GM21528 (cell line): ENCODE measurements at regions not wholly inside any gene's neighbourhood (a gene's known extent, or its start where the extent isn't known, plus 50 kb on each side); places are given as distances from the start of the nearest gene placed in this dataset.
"Not testable (repeated sequence)": the region's sequence is repeated elsewhere in the genome, so short reads cannot be mapped to it uniquely, and the experiment has no call there.

Source experiments
- ATAC-seq: cut with Tn5 transposase; IDR thresholded peaks from one replicate; pipeline ENCODE4 v1.9.1; 2021; ENCODE audit warnings: mild to moderate bottlenecking, moderate library complexity; ENCODE audit not compliant: unreplicated experiment, low FRiP score

- ATAC-seq, result no peak
Measured at GRCh38 chr5:136506131-136506530, 140.8 kb upstream of the TRPC7 start.

DNA sequence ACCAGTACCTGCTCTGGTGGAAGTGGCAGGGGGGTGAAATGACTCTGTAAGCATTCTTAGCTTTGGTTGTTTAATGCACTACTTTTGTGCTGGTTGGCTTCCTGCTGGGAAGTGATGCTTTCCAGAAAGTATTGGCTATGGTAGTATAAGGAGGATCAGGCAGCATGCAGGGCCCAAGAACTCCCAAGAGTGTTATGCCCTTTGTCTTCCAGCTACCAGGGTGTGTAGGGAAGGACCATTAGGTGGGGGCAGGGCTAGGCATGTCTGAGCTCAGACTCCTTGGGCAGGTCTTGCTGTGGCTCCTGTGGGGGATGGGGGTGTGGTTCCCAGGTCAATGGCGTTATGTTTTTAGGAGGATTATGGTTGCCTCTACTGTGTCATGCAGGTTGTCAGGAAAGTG is 135.8 kb upstream of the TRPC7 start:
- ATAC-seq, result no peak

DNA sequence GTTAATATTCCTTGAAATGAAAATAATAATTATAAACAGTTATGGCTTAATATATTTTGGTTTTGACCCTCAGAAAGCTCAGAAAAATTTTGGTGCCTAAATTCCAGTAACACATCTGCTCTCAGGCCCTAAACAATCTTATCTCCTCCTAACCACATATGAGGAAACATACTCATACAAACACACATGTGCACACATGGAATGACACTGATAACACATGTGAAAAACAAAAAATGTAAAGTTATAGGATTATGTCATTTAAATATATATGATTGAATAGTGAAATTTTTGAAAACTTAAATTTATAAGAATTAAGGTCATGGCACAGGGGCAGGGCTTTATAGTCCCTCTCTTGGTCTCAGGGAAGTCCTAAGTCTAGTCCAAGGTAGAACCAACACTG is 127.2 kb upstream of the TRPC7 start:
- no peak for ATAC-seq

DNA sequence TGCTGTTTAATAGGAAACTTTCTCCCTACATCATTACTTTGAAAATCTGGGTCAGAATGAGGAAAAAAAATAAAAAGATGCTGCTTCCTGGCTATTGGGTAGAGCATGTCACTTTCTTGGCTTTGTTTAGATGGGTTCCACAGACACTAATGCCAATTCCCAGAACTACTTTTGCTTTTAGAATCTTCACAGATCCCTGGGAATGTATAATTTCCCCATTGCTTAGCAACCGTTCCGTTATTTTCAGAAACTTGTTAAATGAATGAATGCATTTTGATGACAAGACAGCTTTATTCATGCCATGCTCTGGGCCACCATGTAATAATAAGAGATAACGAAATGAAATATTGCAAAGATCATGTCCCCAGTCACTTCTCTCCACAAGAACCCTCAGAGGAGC is 126.5 kb upstream of the TRPC7 start:
- ATAC-seq, result no peak

DNA sequence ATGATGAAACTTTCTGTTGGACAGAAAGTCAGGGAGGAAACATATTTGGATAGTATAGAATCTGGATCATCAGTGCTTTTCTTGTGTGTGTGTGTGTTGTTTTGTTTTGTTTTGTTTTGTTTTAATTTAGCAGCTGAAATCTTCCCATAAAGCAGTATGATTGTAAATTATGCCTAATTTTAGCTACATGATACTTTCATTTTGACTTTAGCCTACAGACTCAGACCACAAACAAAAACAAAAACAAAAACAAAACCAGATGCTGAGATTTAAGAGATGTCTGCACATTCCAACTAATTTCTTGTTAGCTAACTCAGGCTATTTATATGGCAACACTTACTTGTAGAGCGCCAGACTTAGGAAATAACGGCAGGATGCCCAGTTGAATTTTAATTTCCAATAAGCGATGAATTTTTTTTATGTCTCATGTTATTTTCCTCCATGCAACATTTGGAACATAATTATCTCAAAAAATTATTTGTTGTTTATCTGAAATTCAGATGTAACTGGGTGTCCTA is 119.5 kb upstream of the TRPC7 start:
- ATAC-seq, result no peak

DNA sequence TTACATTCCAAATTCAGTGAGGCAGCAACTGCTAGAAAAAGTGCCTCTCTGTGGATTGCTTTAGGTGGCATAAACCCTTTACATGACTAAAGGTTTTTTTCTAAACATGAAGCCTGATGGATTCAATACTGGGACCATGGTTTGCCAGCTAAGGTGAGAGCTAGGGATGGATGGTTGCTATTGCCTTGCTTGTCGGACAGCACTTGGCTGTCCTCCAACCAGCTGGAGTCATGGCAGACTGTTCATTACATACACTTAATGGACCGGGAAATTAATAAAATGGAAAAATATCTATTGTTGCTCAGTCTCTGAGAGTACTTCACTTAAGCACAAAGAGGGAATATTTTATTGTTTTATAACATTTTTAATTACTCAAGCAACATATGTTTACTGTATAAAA is 116.9 kb upstream of the TRPC7 start:
- ATAC-seq, result no peak

DNA sequence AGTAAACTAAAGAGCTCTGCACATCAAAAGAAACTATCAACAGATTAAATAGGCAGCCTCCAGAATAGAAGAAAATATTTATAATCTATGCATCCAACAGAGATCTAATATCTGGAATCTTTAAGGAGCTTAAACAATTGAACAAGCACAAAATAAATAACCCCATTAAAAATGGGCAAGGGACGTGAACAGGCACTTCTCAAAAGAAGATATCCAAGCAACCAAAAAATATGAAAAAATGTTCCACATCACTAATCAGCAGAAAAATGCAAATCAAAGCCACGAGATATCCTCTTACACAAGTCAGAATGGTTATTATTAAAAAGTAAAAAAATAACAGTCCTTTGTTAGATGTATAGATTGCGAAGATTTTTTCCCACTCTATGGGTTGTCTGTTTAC is 109.1 kb upstream of the TRPC7 start:
- ATAC-seq, result no peak

GRCh38 chr5:136467632-136468031 is 102.3 kb upstream of the TRPC7 start:
- ATAC-seq, result no peak

- no peak for ATAC-seq
Measured at GRCh38 chr5:136466041-136466415, 100.7 kb upstream of the TRPC7 start.

DNA sequence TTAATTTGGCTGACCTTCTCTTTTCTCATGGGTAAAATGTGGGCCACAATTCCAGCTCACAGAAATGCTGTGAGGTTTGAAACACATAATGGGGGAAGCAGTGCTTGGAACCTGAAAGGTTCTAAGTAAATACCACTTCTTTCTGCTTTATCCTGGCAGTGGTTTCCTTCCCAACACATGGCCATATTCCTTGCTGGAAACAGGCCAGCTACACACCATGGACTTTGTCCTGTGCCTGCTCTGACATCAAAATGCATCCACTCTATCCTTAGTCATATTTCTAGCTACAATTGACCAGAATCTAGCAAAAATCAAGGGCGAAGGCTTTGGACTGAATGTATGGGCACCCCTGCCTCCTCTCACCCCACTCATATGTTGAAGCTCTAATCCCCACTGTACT is 93.1 kb upstream of the TRPC7 start:
- no peak for ATAC-seq

DNA sequence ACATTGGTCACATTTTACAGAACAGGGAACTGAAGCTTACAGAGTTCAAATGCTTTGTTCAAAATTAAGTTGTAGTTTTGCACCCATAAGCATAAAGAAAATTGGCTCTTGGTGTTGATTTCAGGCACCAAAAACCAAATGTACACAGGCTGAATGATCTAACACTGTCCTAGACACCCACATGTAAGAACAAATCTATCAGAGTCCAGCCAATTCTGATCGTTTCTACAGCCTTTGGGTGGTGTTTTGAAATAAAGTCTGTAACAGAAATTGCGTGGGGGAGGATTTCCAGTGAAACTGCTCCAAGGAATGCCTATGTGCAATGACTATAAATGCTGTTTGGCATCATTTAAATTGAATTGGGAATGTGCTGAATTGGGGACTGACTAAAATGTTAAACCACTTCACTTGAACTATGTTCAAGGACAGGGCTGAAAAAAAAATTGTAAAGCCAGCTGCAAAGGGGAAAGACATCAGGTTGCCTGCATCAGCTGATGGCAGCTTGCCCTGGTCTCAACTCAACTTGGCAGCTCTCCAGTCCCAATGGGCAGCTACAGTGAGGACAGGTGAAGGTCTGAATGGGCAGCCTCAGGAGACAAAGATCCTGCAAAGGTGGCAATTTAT is 92.2 kb upstream of the TRPC7 start:
- no peak for ATAC-seq

DNA sequence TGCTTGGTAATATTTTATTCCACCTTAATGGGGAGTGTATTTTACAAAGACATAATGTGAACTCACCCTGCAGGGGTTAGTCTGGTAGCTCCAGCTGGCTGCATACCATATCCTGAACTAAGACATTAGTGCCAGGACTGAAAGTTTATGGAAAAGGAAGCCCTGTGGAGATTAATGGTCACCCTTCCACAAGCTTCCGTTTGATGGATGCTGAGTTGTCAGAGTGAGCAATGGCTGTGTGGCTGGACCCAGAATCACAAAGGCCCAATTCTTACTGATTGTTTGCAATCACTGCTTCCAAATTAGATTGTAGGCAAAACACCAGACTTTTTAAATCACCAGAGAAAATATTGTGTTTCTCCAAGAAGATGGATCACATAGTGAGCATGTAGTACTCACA is 90.1 kb upstream of the TRPC7 start:
- ATAC-seq, result no peak

- no peak for ATAC-seq
Measured at GRCh38 chr5:136453986-136454758, 88.8 kb upstream of the TRPC7 start.

DNA sequence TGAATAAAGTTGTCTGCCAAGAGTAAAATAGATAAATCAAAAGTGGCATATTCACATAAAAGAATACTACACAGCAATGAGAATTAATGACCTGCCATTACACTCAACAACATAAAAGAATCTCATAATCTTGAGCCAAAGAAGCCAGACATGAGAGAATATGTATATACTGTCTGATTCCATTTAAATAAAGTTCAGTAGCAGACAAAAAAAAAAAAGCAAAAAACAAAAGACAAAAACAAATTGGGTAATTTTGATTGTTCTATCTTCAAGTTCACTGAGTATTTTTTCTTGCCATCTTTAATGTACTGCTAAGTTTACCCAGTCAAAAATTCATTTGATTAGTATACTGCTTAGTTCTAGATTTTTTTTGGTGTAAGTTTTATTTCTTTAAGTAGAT is 87.9 kb upstream of the TRPC7 start:
- ATAC-seq, result no peak

- not testable (repeated sequence) for ATAC-seq
Measured at GRCh38 chr5:136447576-136447975, 82.2 kb upstream of the TRPC7 start.

- no peak for ATAC-seq
Measured at GRCh38 chr5:136446565-136446964, 81.2 kb upstream of the TRPC7 start.

DNA sequence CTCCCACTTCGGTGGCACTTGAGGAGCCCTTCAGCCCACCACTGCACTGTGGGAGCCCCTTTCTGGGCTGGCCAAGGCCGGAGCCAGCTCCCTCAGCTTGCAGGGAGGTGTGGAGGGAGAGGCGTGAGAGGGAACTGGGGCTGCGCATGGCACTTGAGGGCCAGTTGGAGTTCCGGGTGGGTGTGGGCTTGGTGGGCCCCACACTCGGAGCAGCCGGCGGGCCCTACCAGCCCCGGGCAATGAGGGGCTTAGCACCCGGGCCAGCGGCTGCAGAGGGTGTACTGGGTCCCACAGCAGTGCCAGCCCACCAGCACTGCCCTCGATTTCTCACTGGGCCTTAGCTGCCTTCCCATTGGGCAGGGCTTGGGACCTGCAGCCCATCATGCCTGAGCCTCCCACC is 78.8 kb upstream of the TRPC7 start:
- ATAC-seq, result not testable (repeated sequence)

DNA sequence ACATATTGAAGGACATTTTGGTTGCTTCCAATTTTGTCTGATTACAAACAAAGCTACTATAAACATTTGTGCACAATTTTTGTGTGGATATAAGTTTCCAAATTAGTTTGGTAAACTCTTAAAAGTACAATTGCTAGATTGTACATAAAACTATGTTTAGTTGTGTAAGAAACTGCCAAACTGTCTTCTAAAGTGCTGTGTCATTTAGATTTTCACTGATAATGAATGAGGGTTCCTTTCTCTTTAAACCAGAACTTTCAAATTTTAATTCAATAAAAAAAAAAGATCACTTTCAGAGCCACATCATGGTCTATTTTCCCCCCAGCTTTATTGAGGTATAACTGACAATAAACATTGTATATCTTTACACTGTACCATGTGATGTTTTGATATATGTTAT is 74.0 kb upstream of the TRPC7 start:
- ATAC-seq, result no peak

- ATAC-seq, result no peak
Measured at GRCh38 chr5:136435946-136436543, 70.7 kb upstream of the TRPC7 start.

DNA sequence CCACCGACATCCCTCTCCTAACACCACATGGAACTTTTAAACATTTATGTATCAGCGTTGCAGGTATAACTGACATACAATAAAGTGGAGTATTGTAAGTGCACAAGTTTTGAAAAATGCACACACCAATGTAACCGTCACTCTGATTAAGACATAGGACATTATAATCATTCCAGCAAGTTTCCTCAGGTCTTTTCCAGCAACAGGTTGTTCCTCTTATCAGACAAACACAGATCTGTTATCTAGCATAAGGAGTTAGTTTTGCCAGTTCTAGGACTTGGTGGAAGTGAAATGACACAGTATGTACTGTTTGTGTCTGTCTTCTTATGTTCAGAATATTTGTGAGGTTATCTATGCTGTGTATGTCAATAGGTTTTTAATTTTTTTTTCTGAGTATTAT is 69.5 kb upstream of the TRPC7 start:
- no peak for ATAC-seq

DNA sequence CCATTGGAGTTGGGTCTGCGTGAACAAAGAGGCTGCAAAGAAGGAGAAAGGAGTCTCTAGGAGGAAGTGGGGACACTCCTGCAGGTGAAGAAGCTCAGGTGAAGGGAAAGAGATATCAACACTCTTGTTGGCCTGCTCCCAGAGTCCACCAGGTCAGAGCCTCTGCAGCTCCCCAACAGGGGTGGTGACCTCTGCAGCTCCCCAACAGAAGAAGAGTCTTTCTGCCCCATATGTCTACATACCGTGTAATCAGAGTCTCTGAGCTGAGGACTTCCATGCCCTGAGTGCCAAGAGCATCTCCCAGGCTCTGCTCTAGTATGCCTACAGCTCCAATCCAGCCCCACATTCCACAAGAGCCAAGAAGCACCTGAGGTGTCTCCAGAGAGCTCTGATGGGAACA is 67.4 kb upstream of the TRPC7 start:
- no peak for ATAC-seq

GRCh38 chr5:136430081-136430480 is 64.7 kb upstream of the TRPC7 start:
- no peak for ATAC-seq
